B cell (primary cell): ENCODE measurements at regions not wholly inside any gene's neighbourhood (a gene's known extent, or its start where the extent isn't known, plus 50 kb on each side); places are given as distances from the start of the nearest gene placed in this dataset.

Experiments used
- ATAC-seq: fragments of 200-7000 bp; cut with Tn5 transposase; one replicate; pipeline ENCODE4 v1.10.0; 2021; ENCODE audit warnings: low read depth, mild to moderate bottlenecking, moderate number of reproducible peaks, moderate library complexity
- CTCF ChIA-PET: fragments of 350-600 bp; sonication (Branson Sonifier 250); formaldehyde crosslinking; loops from one replicate; lab custom pipeline; 2021; ENCODE audit warnings: antibody characterized with exemption, inconsistent platforms; lab: Charles Lee
- POLR2A ChIA-PET: fragments of 350-600 bp; sonication (Branson Sonifier 250); formaldehyde crosslinking; loops from one replicate; lab custom pipeline; 2021; ENCODE audit warnings: antibody characterized with exemption; lab: Charles Lee
- DNase-seq: peaks from one replicate; pipeline ENCODE4 v3.0.0; 2013
- H2AFZ ChIP-seq: 2 replicates; pipeline ENCODE4 v1.6.1; 2012; ENCODE audit warnings: mild to moderate bottlenecking, low read depth, low read length; ENCODE audit not compliant: insufficient read depth, poor library complexity, severe bottlenecking
- H3K27ac ChIP-seq, 2 donors: 1 replicate in 1 of 2; 2 replicates in 1 of 2; pipeline ENCODE4 v1.5.1; 2012 to 2013; ENCODE audit warnings: low read length in 2 of 2, mild to moderate bottlenecking in 2 of 2, moderate library complexity in 1 of 2
- H3K27me3 ChIP-seq, 4 experiments: fragments of 200-600 bp in 1 of 4; sonication (generic) in 1 of 4; replicated peaks in 1 of 4; 1 replicate in 2 of 4; 2 replicates in 2 of 4; pipeline versions ENCODE4 v1.6.1 to v1.7.0; 2013 to 2016; ENCODE audit warnings: low read length in 3 of 4, mild to moderate bottlenecking in 2 of 4, mixed read lengths in 1 of 4, moderate library complexity in 1 of 4; ENCODE audit not compliant: insufficient read depth in 4 of 4, control insufficient read depth in 3 of 4; ENCODE audit errors: control extremely low read depth in 1 of 4
- H3K36me3 ChIP-seq, 2 experiments: replicated peaks in 1 of 2; 1 replicate in 1 of 2; 2 replicates in 1 of 2; pipeline versions ENCODE4 v1.6.1 to v1.7.1; 2013; ENCODE audit warnings: low read length in 1 of 2; ENCODE audit not compliant: insufficient read depth in 2 of 2, control insufficient read depth in 1 of 2; ENCODE audit errors: control extremely low read depth in 1 of 2, extremely low read depth in 1 of 2
- H3K4me1 ChIP-seq, 2 donors: fragments of 200-600 bp in 1 of 2; sonication (generic) in 1 of 2; 1 replicate in 1 of 2; 2 replicates in 1 of 2; pipeline versions ENCODE4 v1.5.1 to v1.6.1; 2013 to 2017; ENCODE audit warnings: low read length in 2 of 2; ENCODE audit not compliant: control insufficient read depth in 2 of 2, insufficient read depth in 2 of 2
- H3K4me2 ChIP-seq: replicated peaks from 2 replicates; pipeline ENCODE3; 2012; ENCODE audit warnings: mild to moderate bottlenecking, low read depth, low read length; ENCODE audit not compliant: poor library complexity, severe bottlenecking
- H3K4me3 ChIP-seq, 5 experiments: fragments of 200-600 bp in 1 of 5; sonication (generic) in 1 of 5; 1 replicate in 3 of 5; 2 replicates in 2 of 5; pipeline versions ENCODE4 v1.5.1 to v1.7.0; 2011 to 2016; ENCODE audit warnings: low read length in 4 of 5, mild to moderate bottlenecking in 4 of 5, low read depth in 2 of 5, control low read depth in 1 of 5, moderate library complexity in 1 of 5; ENCODE audit not compliant: insufficient read depth in 1 of 5; ENCODE audit errors: control extremely low read depth in 1 of 5, extremely low read depth in 1 of 5
- H3K79me2 ChIP-seq: fragments of 200-600 bp; sonication (generic); one replicate; pipeline ENCODE4 v1.6.0; 2016; ENCODE audit warnings: low read length; ENCODE audit not compliant: control insufficient read depth, insufficient read depth
- H3K9ac ChIP-seq: fragments of 200-600 bp; sonication (generic); 2 replicates; pipeline ENCODE4 v1.6.1; 2017; ENCODE audit warnings: mild to moderate bottlenecking, low read length, moderate library complexity
- H3K9me3 ChIP-seq, 3 donors: one replicate each; pipeline versions ENCODE4 v1.6.1 to v1.7.1; 2013; ENCODE audit warnings: low read length in 2 of 3; ENCODE audit not compliant: control insufficient read depth in 2 of 3, insufficient read depth in 1 of 3; ENCODE audit errors: control extremely low read depth in 1 of 3
- H4K20me1 ChIP-seq: 2 replicates; pipeline ENCODE4 v1.6.0; 2012; ENCODE audit warnings: mild to moderate bottlenecking, low read length; ENCODE audit not compliant: insufficient read depth, control insufficient read depth, poor library complexity, severe bottlenecking
- H3K27ac Mint-ChIP-seq: one replicate; pipeline ENCODE4 v1.8.0; 2021; ENCODE audit warnings: mixed read lengths
- H3K27me3 Mint-ChIP-seq: one replicate; pipeline ENCODE4 v1.8.0; 2021; ENCODE audit warnings: mixed read lengths
- H3K4me1 Mint-ChIP-seq: one replicate; pipeline ENCODE4 v1.8.0; 2021; ENCODE audit warnings: mixed read lengths
- H3K4me3 Mint-ChIP-seq: one replicate; pipeline ENCODE4 v1.8.0; 2021; ENCODE audit warnings: mixed read lengths
- H3K9me3 Mint-ChIP-seq: one replicate; pipeline ENCODE4 v1.8.0; 2022; ENCODE audit warnings: mixed read lengths; ENCODE audit not compliant: insufficient read depth
- EZH2 ChIP-seq: IDR thresholded peaks from 2 replicates; pipeline ENCODE4 v1.6.1; 2012; ENCODE audit warnings: borderline replicate concordance, low read depth, mild to moderate bottlenecking, moderate library complexity, low read length; ENCODE audit not compliant: insufficient read depth, poor library complexity, severe bottlenecking
- WGBS: methylation state at CpG from one replicate; pipeline ENCODE4 v1.1.5; 2013; ENCODE audit warnings: missing lambda C conversion rate; ENCODE audit not compliant: insufficient coverage; 5-methylcytosine and 5-hydroxymethylcytosine counted together
- intact Hi-C: fragments of 100-400 bp; cut with micrococcal nuclease; formaldehyde crosslinking; loops from one replicate; pipeline ENCODE4 v1.10.0; 2022
- TF ChIP-seq, protein P1 (sequence below): fragments of 200-600 bp; IDR thresholded peaks from one replicate; pipeline ENCODE4 v1.8.0; 2022; ENCODE audit warnings: antibody characterized with exemption, mild to moderate bottlenecking

GRCh38 chr3:7917443-7918151 lies 584.0 kb upstream of the LMCD1 start:
- ChIA-PET CTCF (no interaction called here), POLR2A (no interaction called here)
- Histone ChIP-seq H3K9ac (no peak overlapping the region), H3K4me2 (no peak overlapping the region), H4K20me1 (no peaks in the 10 kb centered on the region), H3K27ac (no peak overlapping the region), H3K4me3 (no peak overlapping the region), H3K36me3 (no peaks in the 10 kb centered on the region), H3K9me3 (peaks cover 0 to 6% (median 0%) of the 10 kb centered on the region in 3 donors), H2AFZ (no peak overlapping the region), H3K79me2 (no peaks in the 10 kb centered on the region), H3K27me3 (no peaks in the 10 kb centered on the region), H3K4me1 (no peaks in the 10 kb centered on the region)
- DNase-seq (no peak), ATAC-seq (no peak)
- TF ChIP-seq, protein P1, sequence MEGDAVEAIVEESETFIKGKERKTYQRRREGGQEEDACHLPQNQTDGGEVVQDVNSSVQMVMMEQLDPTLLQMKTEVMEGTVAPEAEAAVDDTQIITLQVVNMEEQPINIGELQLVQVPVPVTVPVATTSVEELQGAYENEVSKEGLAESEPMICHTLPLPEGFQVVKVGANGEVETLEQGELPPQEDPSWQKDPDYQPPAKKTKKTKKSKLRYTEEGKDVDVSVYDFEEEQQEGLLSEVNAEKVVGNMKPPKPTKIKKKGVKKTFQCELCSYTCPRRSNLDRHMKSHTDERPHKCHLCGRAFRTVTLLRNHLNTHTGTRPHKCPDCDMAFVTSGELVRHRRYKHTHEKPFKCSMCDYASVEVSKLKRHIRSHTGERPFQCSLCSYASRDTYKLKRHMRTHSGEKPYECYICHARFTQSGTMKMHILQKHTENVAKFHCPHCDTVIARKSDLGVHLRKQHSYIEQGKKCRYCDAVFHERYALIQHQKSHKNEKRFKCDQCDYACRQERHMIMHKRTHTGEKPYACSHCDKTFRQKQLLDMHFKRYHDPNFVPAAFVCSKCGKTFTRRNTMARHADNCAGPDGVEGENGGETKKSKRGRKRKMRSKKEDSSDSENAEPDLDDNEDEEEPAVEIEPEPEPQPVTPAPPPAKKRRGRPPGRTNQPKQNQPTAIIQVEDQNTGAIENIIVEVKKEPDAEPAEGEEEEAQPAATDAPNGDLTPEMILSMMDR = no peak
- no peak for TF ChIP-seq EZH2
- Mint-ChIP-seq H3K27ac (no peak overlapping the region), H3K9me3 (no peaks in the 10 kb centered on the region), H3K27me3 (no peaks in the 10 kb centered on the region), H3K4me1 (no peaks in the 10 kb centered on the region), H3K4me3 (no peak overlapping the region)
- intact Hi-C loops = no loop called here
- WGBS = 51% methylated on average over 3 of the region's 4 CpGs

GRCh38 chr3:7920211-7920610 lies 581.4 kb upstream of the LMCD1 start:
- Histone ChIP-seq H3K36me3 (no peaks in the 10 kb centered on the region), H3K79me2 (no peaks in the 10 kb centered on the region), H3K4me1 (no peaks in the 10 kb centered on the region), H3K4me3 (no peak overlapping the region), H3K27ac (no peak overlapping the region), H2AFZ (no peak overlapping the region), H3K9ac (no peak overlapping the region), H3K4me2 (no peak overlapping the region), H3K27me3 (no peaks in the 10 kb centered on the region), H3K9me3 (peaks cover 0 to 2% (median 0%) of the 10 kb centered on the region in 3 donors), H4K20me1 (no peaks in the 10 kb centered on the region)
- Mint-ChIP-seq H3K27me3 (no peaks in the 10 kb centered on the region), H3K9me3 (peaks cover 2% of the 10 kb centered on the region), H3K27ac (no peak overlapping the region), H3K4me3 (no peak overlapping the region), H3K4me1 (no peaks in the 10 kb centered on the region)
- ATAC-seq (no peak), DNase-seq (no peak)
- intact Hi-C loops = no loop called here
- 71% methylated on average over 4 of the region's 6 CpGs for WGBS
- ChIA-PET CTCF (no interaction called here), POLR2A (no interaction called here)
- TF ChIP-seq EZH2 = no peak
- TF ChIP-seq, protein P1 = no peak
